SK-N-MC (cell line): ENCODE measurements at regions not wholly inside any gene's neighbourhood (a gene's known extent, or its start where the extent isn't known, plus 50 kb on each side); places are given as distances from the start of the nearest gene placed in this dataset.
"Not testable (repeated sequence)": the region's sequence is repeated elsewhere in the genome, so short reads cannot be mapped to it uniquely, and the experiment has no call there.

Experiments used
- DNase-seq: peaks from one replicate; pipeline ENCODE4 v3.0.0-alpha.2; 2011; ENCODE audit warnings: low read depth, low spot score
- H3K27ac ChIP-seq: fragments of 200-600 bp; sonication (generic); 2 replicates; pipeline ENCODE4 v1.5.1; 2016; ENCODE audit warnings: mixed run types
- H3K36me3 ChIP-seq: fragments of 200-600 bp; sonication (generic); 2 replicates; pipeline ENCODE4 v1.6.1; 2017; ENCODE audit warnings: antibody characterized with exemption, low read length, mixed read lengths; ENCODE audit not compliant: insufficient read depth
- H3K4me3 ChIP-seq: fragments of 200-600 bp; sonication (generic); 2 replicates; pipeline ENCODE4 v1.5.1; 2016
- H3K9ac ChIP-seq: fragments of 200-600 bp; sonication (generic); 2 replicates; pipeline ENCODE4 v1.8.0; 2017; ENCODE audit warnings: mixed run types, mixed read lengths; ENCODE audit not compliant: insufficient read length
- H3K9me3 ChIP-seq: fragments of 200-600 bp; sonication (generic); 2 replicates; pipeline ENCODE4 v1.6.1; 2017; ENCODE audit warnings: low read depth, mild to moderate bottlenecking, antibody characterized with exemption, low read length, moderate library complexity, mixed read lengths
- EZH2 ChIP-seq: fragments of 200-600 bp; sonication (generic); IDR thresholded peaks from one replicate; pipeline ENCODE4 v1.6.1; 2017; ENCODE audit warnings: antibody characterized with exemption
- FOXP2 ChIP-seq: optimal IDR thresholded peaks from 2 replicates; pipeline ENCODE3; 2011; ENCODE audit warnings: mild to moderate bottlenecking, moderate library complexity; ENCODE audit not compliant: insufficient read depth; ENCODE audit errors: extremely low read length, control extremely low read depth
- POLR2AphosphoS5 ChIP-seq: IDR thresholded peaks from 2 replicates; pipeline ENCODE4 v1.6.1; 2012; ENCODE audit warnings: mild to moderate bottlenecking, low read depth, low read length, borderline replicate concordance

DNA sequence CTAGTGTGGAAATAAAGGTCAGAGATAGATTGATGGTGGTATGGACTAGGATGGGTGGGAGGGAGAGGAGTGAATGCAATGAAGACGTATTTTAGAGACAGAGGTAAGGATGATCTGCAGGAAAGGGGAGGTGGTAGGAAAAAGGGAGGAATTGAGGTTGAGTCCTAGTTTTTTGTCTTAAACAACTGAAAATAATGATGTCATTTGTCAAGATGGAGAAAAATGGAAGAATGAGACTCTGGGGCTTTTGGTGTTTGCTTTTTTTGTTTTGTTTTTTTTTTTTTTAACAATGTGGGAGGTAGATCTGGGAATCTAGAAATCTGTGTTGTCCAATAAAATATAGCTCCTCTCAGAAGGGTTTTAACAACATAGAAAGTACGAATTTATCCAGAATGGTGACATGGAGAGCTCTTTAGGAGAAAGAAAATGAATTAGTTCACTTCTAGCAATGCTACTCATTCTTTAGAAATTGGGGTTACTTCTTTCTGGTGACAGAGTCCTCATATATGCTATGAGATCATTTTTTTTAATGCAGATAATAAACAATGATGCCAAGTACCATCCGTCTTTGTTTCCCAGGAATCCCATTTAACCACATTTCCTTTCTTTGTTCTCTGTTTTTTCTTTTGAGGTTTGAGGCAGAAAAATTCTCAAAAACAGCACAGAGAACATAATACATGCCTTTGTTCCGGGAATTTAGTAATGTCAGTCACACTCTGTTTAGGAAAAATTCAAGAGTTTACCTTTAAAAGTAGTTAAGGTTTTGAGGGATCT, 225.3 kb upstream of the COX10 start:
- no peaks in the 10 kb centered on the region for H3K36me3 ChIP-seq
- no peak for DNase-seq
- H3K9me3 ChIP-seq, result no peaks in the 10 kb centered on the region
- no peak for TF ChIP-seq FOXP2
- TF ChIP-seq POLR2AphosphoS5, result no peak
- no peak for TF ChIP-seq EZH2
- no peak overlapping the region for H3K27ac ChIP-seq
- no peak overlapping the region for H3K9ac ChIP-seq
- H3K4me3 ChIP-seq, result no peak overlapping the region

DNA sequence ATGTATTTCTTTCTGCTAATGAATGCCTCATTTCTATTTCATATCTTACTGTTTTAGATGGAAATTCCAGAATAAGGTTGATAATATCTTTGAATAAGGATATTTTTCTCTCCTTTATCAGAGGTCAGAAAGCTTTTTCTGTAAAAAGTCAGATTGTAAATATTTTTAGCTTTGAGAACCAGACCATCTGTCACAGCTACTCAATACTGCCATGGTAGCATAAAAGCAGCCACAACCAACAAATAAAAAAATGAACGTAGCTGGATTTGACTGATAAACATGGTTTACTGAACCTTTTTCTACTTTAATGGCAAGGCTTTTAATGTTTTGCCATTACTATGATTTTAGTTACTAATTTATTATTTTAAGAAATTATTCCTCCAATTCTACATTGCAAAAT, 217.4 kb upstream of the COX10 start:
- Histone ChIP-seq H3K4me3 (no peak overlapping the region), H3K27ac (no peak overlapping the region), H3K9me3 (no peaks in the 10 kb centered on the region), H3K9ac (no peak overlapping the region), H3K36me3 (no peaks in the 10 kb centered on the region)
- TF ChIP-seq FOXP2, result no peak
- TF ChIP-seq POLR2AphosphoS5, result no peak
- no peak for TF ChIP-seq EZH2
- DNase-seq, result no peak

DNA sequence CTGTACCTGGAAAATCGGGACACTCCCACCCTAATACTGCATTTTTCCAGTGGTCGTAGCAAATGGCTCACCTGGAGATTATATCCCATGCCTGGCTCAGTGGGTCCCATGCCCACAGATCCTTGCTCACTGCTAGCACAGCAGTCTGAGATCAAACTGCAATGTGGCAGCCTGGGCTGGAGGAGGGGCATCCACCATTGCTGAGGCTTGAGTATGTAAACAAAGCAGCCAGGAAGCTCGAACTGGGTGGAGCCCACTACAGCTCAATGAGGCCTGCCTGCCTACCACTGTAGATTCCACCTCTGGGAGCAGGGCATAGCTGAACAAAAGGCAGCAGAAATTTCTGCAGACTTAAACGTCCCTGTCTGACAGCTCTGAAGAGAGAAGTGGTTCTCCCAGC, 213.6 kb upstream of the COX10 start:
- not testable (repeated sequence) for H3K9me3 ChIP-seq, H3K9ac ChIP-seq, DNase-seq, H3K4me3 ChIP-seq, H3K27ac ChIP-seq, H3K36me3 ChIP-seq

DNA sequence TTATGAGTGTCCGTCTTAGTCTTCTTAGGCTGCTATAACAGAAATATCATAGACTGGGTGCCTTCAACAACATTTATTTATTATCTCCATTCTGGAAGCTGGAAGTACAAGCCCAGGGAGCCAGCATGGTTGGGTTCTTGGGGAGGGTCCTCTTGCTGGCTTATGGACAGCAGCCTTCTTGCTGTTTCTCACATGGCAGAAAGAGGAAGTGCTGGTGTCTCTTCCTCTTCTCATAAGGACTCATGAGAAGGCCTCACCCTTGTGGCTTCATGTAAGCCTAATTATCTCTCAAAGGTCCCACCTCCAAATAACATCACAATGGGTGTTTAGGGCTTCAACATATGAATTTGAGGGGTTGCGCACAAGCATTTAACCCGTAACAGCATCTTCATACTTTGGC, 207.0 kb upstream of the COX10 start:
- Histone ChIP-seq H3K9ac (no peak overlapping the region), H3K27ac (no peak overlapping the region), H3K4me3 (no peak overlapping the region), H3K9me3 (no peaks in the 10 kb centered on the region), H3K36me3 (no peaks in the 10 kb centered on the region)
- DNase-seq, result no peak
- no peak for TF ChIP-seq FOXP2
- no peak for TF ChIP-seq POLR2AphosphoS5
- no peak for TF ChIP-seq EZH2

DNA sequence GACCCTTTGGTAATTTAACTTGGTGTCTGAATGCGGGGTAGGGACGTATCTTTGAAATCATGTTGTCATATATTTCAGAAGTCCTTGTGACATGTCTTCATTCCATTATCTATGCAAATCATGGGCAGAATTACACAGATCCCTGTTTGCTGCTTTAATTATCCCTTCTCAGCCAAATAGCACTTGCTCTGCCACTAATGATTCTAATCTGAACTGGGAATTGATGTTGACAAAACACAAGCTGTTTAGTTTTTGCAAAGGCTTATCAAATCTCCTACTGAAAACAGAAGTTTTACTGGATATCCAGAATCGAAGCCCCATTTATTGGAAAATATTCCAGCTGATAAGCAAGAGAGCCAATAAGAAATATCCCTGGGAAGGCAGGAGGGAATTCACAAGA, 205.9 kb upstream of the COX10 start:
- Histone ChIP-seq H3K9me3 (no peaks in the 10 kb centered on the region), H3K4me3 (no peak overlapping the region), H3K36me3 (no peaks in the 10 kb centered on the region), H3K27ac (no peak overlapping the region), H3K9ac (no peak overlapping the region)
- TF ChIP-seq EZH2 (no peak), POLR2AphosphoS5 (no peak), FOXP2 (no peak)
- no peak for DNase-seq

DNA sequence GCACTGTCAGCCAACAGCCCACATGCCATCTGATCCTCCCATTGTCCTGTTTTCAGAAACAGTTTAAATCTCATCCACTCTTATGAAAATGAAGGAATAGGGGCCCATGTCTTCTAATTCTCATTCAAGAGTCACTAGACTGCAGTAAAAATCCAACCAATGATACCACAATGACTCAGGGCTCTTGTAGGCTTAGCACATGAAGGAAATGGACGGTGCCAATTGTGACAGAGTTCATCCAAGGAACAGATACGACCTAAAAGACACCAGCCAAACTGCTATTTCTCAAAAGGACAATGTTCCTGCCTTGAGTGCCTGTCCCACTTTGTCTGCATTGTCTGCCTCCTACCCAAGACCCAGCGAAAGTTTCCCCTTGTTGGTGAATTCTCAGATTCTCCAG, 204.8 kb upstream of the COX10 start:
- Histone ChIP-seq H3K27ac (no peak overlapping the region), H3K4me3 (no peak overlapping the region), H3K9me3 (no peaks in the 10 kb centered on the region), H3K9ac (no peak overlapping the region), H3K36me3 (no peaks in the 10 kb centered on the region)
- no peak for TF ChIP-seq POLR2AphosphoS5
- no peak for TF ChIP-seq FOXP2
- TF ChIP-seq EZH2, result no peak
- DNase-seq, result no peak

DNA sequence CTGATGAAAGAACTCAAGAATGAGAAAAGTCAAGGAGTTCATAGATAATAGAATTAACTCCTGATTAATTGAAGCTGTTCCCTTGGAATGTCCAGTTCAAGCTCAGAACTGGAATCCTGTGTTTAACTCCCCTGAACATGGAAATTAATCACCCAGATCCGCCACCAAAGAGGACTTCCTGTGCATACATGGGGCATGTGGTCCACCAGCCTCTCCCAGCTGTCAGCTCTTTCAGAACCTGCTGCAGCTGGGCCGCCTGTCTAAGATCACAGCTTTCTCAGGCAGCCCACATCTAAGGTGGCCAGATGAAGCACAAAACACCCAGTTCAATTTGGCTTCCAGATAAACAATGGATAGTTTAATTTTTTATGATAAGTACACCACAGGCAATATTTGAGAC, 203.7 kb upstream of the COX10 start:
- Histone ChIP-seq H3K9ac (no peak overlapping the region), H3K9me3 (no peaks in the 10 kb centered on the region), H3K27ac (no peak overlapping the region), H3K36me3 (no peaks in the 10 kb centered on the region), H3K4me3 (no peak overlapping the region)
- no peak for DNase-seq
- TF ChIP-seq FOXP2, result no peak
- no peak for TF ChIP-seq EZH2
- TF ChIP-seq POLR2AphosphoS5, result no peak

DNA sequence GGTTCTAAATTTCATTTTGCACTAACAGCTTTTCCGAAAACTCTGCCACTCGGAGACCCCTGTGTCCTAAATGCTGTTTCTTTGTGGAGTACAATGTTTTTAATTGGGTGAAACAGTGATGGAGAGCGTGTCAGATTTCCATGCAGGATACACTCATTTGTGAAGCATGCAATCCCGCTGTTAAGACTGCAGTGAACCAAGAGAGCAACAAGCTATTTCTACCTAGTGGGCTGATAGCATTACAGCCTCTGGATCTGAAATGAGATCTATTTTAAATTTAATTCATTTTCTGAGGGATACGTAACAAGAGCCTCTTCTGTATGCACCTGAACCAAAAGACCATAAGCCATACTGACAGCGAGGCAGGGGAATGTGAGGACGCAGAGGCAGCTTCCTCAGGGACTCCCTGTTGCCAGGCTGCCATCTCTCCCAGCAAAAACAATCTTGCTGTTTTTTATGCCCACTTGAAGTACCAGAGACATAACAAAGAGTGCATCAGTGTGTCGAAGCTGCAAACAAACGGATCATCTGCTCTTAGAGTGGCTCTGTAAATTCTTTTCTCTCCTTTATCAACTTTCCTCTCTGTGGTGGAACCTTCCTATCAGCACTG, 199.9 kb upstream of the COX10 start:
- no peak overlapping the region for H3K27ac ChIP-seq
- no peak overlapping the region for H3K9ac ChIP-seq
- no peak overlapping the region for H3K4me3 ChIP-seq
- no peak for TF ChIP-seq EZH2
- no peak for TF ChIP-seq FOXP2
- no peak for TF ChIP-seq POLR2AphosphoS5
- no peak for DNase-seq
- no peaks in the 10 kb centered on the region for H3K36me3 ChIP-seq
- no peaks in the 10 kb centered on the region for H3K9me3 ChIP-seq

DNA sequence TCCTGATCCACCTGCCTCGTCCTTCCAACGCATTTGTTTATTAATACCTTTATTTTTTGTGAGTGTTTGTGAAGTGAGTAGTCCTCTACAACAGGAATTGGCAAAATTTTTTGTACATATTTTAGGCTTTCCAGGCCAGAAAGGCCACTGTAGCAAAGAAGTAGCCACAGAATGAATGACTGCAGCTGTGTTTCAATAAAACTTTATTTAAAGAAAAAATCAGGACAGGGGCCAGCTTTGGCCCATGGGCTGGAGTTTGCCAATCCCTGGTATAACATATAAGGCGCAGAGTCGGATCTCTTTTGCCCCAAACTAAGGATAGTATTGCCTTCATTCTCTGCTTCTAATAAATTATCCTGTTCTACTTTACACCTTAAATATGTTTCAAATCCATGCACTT, 198.0 kb upstream of the COX10 start:
- Histone ChIP-seq H3K9ac (no peak overlapping the region), H3K4me3 (no peak overlapping the region), H3K9me3 (no peaks in the 10 kb centered on the region), H3K27ac (no peak overlapping the region), H3K36me3 (no peaks in the 10 kb centered on the region)
- no peak for DNase-seq
- TF ChIP-seq FOXP2 (no peak), POLR2AphosphoS5 (no peak), EZH2 (no peak)
